Spleen (tissue), 7 donors: ENCODE measurements at regions not wholly inside any gene's neighbourhood (a gene's known extent, or its start where the extent isn't known, plus 50 kb on each side); places are given as distances from the start of the nearest gene placed in this dataset.

Source experiments
- POLR2A ChIP-seq, 3 donors: fragments of 450-650 bp; IDR thresholded peaks; one replicate each; pipeline ENCODE4 v1.5.1; 2017; ENCODE audit warnings: antibody characterized with exemption in 3 of 3, mild to moderate bottlenecking in 1 of 3
- POLR2AphosphoS5 ChIP-seq, 3 donors: sonication (generic); formaldehyde crosslinking; IDR thresholded peaks; one replicate each; pipeline ENCODE4 v1.5.1; 2017; ENCODE audit warnings: antibody characterized with exemption in 3 of 3
- TF ChIP-seq, protein P1 (sequence below), 11 experiments: fragments of 200-600 bp in 7 of 11; fragments of 450-650 bp in 4 of 11; sonication (generic) in 4 of 11; IDR thresholded peaks in 8 of 11; conservative IDR thresholded peaks in 3 of 11; 1 replicate in 7 of 11; 2 replicates in 4 of 11; pipeline versions ENCODE4 v1.4.0 to v1.8.0; 2016 to 2021; ENCODE audit warnings: antibody characterized with exemption in 11 of 11, inconsistent platforms in 4 of 11, mild to moderate bottlenecking in 1 of 11
- donor health status: DM: no; HTN: no; CAD: no; lungs with moderate emphysema.
- donor health status: DM: no; HTN: no; CAD: no.
- donor health status: DM: no; HTN: no; CAD: no.

DNA sequence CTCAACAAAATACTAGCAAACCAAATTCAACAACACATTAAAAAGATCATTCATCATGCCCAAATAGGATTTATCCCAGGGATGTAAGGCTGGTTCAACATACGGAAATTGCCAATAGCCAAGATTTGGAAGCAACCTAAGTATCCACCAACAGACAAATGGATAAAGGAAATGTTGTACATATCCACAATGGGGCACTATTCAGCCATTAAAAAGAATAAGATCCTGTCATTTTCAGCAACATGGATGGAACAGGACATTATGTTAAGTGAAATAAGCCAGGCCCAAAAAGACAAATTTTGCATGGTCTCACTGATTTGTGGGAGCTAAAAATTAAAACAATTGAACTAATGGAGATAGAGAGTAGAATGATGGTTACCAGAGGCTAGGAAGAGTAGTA, 82.0 kb upstream of the FAM241A start:
- TF ChIP-seq, protein P1, sequence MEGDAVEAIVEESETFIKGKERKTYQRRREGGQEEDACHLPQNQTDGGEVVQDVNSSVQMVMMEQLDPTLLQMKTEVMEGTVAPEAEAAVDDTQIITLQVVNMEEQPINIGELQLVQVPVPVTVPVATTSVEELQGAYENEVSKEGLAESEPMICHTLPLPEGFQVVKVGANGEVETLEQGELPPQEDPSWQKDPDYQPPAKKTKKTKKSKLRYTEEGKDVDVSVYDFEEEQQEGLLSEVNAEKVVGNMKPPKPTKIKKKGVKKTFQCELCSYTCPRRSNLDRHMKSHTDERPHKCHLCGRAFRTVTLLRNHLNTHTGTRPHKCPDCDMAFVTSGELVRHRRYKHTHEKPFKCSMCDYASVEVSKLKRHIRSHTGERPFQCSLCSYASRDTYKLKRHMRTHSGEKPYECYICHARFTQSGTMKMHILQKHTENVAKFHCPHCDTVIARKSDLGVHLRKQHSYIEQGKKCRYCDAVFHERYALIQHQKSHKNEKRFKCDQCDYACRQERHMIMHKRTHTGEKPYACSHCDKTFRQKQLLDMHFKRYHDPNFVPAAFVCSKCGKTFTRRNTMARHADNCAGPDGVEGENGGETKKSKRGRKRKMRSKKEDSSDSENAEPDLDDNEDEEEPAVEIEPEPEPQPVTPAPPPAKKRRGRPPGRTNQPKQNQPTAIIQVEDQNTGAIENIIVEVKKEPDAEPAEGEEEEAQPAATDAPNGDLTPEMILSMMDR (IDR thresholded peaks at IDR 0.05 in 8 of 11, conservative IDR thresholded peaks at IDR 0.05 in 3 of 11): no peak
- TF ChIP-seq POLR2AphosphoS5 (IDR thresholded peaks at IDR 0.05) (no peak), POLR2A (IDR thresholded peaks at IDR 0.05) (no peak)
